ENCODE measurements at regions not wholly inside any gene's neighbourhood (a gene's known extent, or its start where the extent isn't known, plus 50 kb on each side); places are given as distances from the start of the nearest gene placed in this dataset.

DNA sequence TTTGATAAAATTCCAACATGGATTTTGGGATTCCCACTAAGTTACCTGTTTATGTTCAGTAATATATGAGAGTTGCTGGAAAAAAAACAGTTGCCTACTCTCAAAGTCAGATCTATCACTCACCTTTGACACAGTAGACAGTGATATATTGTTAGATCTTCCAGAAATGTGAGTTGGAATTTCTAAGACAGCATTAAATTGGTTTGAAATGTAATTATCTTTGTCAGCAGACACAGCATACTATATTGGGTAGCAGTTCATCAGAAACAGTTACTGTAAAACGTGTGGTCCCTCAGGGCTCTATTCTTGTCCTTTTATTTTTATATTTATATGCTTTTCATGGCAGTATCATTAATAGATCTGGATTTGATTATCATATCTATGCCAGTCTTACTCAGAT, 433.6 kb upstream of the ARRDC3 start:
- TF ChIP-seq, protein P1, sequence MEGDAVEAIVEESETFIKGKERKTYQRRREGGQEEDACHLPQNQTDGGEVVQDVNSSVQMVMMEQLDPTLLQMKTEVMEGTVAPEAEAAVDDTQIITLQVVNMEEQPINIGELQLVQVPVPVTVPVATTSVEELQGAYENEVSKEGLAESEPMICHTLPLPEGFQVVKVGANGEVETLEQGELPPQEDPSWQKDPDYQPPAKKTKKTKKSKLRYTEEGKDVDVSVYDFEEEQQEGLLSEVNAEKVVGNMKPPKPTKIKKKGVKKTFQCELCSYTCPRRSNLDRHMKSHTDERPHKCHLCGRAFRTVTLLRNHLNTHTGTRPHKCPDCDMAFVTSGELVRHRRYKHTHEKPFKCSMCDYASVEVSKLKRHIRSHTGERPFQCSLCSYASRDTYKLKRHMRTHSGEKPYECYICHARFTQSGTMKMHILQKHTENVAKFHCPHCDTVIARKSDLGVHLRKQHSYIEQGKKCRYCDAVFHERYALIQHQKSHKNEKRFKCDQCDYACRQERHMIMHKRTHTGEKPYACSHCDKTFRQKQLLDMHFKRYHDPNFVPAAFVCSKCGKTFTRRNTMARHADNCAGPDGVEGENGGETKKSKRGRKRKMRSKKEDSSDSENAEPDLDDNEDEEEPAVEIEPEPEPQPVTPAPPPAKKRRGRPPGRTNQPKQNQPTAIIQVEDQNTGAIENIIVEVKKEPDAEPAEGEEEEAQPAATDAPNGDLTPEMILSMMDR (IDR thresholded peaks at IDR 0.05; ENCODE audit: insufficient read depth, low read length): no peak
- TF ChIP-seq, protein P2, sequence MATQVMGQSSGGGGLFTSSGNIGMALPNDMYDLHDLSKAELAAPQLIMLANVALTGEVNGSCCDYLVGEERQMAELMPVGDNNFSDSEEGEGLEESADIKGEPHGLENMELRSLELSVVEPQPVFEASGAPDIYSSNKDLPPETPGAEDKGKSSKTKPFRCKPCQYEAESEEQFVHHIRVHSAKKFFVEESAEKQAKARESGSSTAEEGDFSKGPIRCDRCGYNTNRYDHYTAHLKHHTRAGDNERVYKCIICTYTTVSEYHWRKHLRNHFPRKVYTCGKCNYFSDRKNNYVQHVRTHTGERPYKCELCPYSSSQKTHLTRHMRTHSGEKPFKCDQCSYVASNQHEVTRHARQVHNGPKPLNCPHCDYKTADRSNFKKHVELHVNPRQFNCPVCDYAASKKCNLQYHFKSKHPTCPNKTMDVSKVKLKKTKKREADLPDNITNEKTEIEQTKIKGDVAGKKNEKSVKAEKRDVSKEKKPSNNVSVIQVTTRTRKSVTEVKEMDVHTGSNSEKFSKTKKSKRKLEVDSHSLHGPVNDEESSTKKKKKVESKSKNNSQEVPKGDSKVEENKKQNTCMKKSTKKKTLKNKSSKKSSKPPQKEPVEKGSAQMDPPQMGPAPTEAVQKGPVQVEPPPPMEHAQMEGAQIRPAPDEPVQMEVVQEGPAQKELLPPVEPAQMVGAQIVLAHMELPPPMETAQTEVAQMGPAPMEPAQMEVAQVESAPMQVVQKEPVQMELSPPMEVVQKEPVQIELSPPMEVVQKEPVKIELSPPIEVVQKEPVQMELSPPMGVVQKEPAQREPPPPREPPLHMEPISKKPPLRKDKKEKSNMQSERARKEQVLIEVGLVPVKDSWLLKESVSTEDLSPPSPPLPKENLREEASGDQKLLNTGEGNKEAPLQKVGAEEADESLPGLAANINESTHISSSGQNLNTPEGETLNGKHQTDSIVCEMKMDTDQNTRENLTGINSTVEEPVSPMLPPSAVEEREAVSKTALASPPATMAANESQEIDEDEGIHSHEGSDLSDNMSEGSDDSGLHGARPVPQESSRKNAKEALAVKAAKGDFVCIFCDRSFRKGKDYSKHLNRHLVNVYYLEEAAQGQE (IDR thresholded peaks at IDR 0.05; ENCODE audit: insufficient replicate concordance, low read depth): no peak
- TF ChIP-seq POLR2AphosphoS5 (IDR thresholded peaks at IDR 0.05; ENCODE audit: low read depth): no peak

All from HL-60 (cell line).